GM18502 (cell line): ENCODE measurements at regions not wholly inside any gene's neighbourhood (a gene's known extent, or its start where the extent isn't known, plus 50 kb on each side); places are given as distances from the start of the nearest gene placed in this dataset.

Experiments used
- ATAC-seq: cut with Tn5 transposase; IDR thresholded peaks from one replicate; pipeline ENCODE4 v1.9.1; 2021; ENCODE audit warnings: mild to moderate bottlenecking; ENCODE audit not compliant: unreplicated experiment, poor library complexity

DNA sequence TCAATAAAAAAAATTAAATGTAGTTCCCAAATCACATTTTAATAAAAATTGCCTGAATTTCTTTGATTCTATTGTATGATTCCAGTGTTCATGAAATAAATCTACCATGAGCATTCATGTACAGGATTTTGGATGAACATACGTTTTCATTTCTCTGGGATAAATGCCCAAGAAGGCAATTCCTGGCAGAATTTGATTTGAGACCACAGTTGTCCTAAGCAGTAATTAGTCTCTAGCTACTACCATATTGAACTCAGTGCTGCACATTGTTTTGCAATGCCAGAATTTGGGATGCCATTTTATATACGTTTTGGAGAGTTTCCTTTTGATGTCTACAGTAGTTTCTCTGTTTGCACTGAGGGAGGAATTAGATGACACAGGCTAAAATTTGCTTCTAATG, 265.3 kb upstream of the HS3ST5 start:
- ATAC-seq, result no peak

DNA sequence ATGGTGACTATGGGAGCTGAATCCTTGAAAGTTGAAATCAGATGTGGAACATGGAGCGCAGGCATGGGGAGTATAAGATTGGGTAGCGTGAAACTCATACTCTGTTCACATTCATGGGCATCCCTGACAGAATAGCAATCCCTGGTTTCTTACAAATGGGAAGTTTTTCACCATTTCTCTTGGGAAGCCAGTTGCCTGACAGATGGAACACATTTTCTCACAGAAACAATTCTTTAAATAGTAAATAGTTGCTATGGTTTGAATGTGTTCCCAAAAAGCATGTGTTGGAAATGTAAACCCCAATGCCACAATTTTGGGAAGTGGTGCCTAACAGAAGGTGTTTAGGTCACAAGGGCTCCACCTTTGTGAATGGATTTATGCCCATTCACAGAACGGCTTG, 262.8 kb upstream of the HS3ST5 start:
- ATAC-seq, result no peak

DNA sequence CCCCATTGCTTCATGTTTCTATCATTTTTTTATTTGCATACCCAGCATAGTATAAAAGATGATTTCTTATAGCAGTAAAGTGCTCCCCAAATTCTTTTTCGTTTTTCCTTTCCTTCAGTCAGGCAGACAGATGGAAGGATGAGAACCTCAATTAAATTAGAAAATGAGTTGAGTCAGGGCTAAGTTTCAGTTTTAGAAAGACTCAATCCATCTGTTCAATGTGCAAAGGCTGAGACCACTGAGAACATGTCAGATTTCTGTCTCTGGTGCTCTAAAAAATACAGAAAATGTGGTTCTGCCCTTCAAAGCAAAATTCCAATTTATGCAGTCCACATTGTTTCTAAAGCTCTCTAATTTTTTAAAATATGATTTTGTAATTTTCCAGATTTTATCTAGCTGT, 257.6 kb upstream of the HS3ST5 start:
- no peak for ATAC-seq

DNA sequence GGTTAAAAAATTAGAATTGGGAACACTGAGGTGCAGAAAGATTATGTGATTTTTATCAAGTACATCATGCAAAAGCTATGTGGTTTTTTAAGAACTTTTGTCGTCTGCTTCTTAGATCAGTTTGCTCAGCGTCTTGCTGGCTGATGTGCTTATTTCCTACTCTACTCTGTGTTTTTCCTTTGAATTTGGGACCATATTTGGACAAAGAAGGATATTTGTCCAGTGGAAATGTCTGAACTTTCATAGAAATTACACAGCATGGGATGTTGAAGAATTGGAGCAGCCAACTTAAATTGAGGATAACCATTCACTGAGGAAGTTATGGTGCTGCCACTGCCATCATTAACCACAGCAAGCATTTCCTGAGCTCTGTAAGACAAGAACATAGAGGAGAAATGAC, 252.8 kb upstream of the HS3ST5 start:
- ATAC-seq, result no peak

DNA sequence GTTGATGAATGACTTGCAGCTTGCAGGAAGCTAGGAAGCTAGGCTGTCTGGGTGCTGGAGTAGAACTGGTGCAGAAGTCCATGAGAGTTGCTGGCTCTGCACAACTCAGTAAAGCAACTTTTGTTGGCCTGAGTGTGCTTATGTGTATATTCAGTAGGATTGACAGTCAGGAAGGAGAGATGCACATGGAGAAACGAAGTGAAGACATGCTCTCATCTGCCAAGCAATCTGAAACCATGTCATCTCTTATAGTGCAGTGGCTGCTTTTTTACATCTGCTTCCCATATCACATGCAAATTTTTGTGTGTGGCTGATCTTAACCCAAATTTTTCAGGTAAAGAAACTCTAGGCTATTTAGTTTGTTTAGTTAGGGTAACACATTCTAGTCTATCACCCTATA, 252.4 kb upstream of the HS3ST5 start:
- ATAC-seq, result no peak

DNA sequence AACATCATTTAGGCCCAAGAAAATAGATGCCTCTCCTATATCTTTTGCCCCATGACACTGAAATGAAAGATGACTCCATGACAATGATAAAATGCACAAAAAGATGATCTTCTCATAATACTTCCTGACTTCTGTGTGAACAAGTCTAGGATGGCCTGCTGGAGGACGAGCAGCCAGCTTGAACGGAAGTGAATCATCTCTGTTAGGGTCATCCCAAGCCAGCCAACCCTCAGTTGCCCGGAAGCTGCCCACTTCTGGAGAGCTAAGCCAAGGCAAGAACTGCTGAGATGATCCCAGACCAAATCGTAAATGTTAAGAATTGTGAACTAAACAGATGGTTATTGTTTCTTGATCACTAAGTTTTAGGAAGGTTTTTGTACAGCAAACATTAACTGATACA, 249.7 kb upstream of the HS3ST5 start:
- no peak for ATAC-seq

DNA sequence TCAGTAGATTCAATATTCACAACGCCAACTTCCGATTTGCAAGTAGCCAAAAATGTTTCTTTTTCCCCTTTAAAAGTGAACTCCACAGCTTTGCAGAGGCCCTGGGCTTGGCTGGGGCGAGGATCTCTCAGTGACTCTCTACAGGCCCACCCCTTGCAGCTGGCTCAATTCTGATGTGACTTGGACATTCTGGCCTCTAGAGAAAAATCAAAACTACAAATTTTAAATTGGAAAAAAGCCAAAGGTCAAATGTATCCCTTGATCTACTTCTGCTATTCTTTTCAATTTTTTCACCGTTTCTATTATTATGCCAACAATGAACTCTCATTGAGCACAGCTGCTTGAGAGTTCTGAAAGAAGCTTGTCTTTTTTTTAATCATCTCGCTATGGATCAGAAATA, 245.9 kb upstream of the HS3ST5 start:
- ATAC-seq, result no peak

DNA sequence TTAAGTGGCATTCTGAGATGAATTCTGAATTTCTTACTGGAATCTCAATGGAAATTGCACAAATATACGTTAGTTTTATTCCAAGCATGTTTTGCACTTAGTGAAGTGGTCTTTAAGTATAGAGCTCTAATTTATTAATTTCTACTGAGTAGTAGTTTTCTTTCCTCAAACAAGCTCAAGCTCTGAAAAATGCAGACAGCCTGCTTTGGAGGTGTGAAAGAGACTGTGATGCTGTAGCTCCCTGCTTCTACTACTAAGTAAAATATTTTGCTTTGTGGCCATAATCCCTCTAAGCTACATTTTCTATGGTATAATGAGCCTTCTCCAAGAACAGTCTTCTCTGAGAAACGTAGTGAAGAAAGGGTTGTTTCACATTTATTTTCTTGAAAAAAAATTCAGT, 243.5 kb upstream of the HS3ST5 start:
- ATAC-seq, result no peak

DNA sequence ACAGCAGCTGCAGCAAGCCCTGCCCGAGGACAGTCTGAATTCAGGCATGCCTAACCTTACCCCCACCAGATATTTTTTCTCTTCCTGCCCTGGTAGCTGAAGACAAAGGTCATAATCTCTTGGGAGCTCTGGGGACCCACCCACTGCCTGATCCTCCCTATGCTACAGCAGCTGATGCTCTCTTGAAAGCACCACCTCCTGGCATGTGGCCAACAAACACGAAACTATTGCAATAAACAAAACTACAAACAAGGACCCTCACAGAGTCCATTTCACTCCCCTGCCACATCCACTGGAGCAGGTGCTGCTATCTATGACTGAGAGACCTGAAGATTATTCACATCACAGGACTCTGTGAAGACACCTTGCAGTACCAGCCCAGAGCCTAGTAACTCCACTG, 238.5 kb upstream of the HS3ST5 start:
- no peak for ATAC-seq

DNA sequence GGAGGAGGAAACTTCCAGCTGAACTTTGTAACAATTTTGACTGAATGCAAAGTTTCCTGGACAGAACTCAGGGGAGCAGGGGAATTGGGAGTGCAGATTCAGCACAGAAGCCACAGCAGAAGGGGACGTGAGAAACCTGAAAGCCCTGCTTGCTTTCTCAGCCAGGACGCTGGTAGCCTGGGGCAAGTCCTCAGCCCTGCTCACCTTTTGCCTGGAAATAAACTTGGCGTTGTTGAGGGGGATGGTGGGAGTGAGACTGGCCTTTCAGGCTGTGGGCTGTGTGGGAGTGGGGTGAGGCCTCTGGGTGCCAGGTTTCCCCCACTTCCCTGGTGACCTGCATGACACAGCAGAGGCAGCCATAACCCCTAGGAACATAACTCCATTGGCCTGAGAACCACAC, 238.1 kb upstream of the HS3ST5 start:
- no peak for ATAC-seq

DNA sequence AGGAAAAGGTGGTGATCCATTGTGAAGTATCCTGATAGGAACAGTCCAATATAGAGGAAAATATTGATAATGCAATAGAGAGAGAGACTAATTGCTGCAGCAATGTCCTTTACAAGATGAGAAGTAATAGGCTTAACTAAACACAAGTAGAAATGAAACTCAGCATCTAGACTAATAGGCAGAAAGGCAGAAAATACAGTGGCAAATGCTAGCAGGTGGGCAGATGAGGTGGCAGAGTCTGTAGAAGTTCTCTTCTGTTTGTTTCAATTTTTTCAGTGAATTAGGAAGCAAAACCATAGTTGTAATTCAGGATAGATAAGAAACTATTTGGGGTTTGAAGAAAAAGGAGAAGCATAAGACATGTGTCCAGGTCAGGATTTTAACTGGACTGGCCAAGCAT, 236.7 kb upstream of the HS3ST5 start:
- ATAC-seq, result no peak

DNA sequence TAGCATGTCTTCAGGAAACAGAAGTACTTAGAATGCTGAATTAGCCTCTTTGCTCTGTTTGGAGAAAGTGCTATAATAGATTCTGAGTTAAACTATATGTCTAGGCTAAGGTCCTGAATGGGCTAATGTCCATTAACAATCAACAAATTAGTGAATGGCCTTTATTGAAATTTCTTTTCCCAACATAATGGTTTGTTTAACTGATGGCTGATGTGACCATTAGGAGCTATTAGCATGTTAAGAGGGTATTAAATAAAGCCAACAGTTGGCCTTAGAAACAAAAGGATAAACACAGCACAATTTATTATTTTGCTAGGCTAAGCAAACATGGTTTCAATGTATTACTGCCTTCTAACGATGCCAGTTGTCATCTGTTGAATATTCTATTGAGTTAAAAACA, 234.3 kb upstream of the HS3ST5 start:
- ATAC-seq, result no peak

DNA sequence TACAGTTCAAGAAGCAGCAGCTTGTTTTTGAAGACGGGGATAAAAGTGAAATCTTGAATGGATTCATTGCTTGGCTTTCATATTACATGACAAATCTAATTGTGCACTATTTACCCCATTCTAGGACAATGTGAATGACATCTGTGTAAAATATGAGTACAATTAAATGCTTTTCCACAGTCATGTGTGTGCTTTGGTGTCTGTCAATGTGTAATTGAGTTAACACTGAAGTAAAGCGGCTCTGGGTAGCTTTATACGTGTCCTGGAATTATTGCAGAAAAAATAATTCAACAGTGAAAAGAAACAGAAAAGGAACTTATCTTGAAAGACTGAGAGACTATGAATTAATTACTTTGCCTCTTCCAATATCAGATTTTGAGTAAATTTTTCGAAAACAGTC, 233.5 kb upstream of the HS3ST5 start:
- no peak for ATAC-seq

DNA sequence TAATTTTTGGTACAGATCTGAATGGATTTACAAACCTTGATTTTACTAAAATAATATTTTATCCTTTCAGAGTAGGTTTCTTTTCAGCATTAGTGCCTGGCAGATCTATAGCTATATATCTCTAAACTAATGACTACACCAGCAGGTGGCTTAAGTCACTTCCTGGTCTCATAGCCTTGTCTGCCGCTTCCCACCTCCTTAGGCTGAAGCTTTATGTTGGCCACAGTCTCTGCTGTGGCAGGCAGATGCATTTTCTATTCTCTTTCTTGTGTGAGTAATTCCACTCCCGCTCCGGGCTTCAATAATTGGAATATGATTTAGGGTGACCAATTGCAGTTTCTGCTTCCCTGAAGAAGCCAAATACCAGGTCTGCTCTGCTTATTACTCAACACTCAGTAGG, 226.8 kb upstream of the HS3ST5 start:
- ATAC-seq, result no peak

DNA sequence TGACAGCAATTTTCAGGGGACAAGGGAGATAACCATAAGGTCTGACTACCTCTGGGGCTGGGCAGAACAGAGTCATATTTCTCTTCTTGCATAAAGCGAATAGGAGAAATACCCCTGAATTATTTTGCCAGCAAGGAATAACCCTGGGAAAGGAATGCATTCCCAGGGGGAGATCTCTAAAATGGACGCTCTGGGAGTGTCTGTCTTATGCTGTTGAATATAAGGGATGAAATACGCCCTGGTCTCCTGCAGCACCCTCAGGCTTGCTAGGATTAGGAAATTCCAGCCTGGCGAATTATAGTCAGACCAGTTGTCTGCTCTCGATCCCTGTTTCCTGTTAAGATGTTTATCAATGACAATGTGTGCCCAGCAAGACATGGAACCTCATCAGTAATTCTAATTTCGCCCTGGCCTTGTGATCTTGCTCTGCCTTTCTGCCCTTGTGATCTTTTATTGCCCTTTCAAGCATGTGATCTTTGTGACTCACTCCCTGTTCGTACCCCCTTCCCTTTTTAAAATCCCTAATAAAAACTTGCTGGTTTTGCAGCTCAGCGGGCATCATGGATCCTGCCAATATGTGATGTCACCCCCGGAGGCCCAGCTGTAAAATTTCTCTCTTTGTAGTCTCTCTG, 221.6 kb upstream of the HS3ST5 start:
- no peak for ATAC-seq

DNA sequence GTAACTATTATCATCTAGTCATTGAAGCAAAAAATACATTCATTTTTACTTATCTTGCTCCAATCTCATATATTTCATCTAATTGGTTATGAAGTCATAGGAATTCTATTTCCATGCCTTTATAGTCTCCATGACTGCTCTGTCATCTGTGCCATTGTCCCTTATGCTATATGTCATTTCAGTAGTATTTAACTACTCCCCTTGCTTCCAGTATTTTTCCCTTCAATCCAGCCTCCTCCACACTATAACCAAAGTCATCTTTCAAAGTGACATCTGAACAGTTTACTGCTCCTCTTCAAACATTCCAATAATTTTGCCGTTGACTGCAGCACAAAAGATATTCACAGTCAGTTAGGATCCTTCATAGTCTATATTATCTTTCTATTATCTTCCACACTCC, 216.6 kb upstream of the HS3ST5 start:
- ATAC-seq, result no peak

DNA sequence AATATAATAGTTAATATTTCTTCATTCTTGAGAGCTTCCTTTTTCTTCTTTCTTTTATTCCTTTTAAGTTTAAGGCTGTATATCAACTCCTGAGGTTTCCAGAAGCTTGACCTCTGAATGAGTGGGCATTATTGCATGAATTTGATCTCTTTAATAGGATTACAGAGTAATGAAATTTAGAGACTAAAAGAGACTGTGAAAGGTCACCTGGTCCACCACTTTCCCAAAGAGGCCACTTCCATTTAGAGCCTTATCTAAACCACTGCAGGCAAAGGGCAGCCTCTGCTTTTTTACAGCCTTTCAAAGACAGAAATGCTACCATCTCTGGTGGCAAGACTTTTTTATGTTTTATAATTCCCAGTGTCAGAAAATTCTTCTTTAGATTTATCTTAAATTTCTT, 215.3 kb upstream of the HS3ST5 start:
- no peak for ATAC-seq

DNA sequence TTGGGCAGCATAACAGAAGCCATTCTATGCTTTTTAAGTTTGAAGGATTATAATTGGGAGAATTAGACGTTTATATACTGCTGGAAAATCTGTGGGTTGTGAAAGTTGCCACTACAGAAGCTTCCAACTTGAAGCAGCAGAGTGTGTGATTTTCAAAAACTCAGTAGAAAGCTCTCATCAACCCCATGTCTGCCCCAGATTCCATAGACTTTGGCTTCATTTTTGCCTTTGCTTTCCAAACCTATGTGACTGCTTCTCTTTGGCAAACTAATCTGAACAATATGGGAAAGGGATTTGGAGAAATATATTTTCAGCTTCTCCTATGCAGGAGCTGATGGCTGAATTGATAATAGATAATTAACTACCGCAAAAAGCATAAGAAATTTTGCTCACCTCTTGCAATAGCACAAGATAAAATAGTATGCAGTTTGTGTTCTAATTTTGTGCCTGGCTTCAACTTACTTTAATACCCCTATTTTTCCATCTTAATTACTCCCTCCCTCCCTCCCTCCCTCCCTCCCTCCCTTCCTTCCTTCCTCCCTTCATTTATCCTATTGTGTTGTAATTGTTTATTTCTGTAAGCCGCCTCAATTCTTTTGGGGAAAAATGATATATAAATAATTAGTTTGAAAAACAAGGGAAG, 214.1 kb upstream of the HS3ST5 start:
- no peak for ATAC-seq

DNA sequence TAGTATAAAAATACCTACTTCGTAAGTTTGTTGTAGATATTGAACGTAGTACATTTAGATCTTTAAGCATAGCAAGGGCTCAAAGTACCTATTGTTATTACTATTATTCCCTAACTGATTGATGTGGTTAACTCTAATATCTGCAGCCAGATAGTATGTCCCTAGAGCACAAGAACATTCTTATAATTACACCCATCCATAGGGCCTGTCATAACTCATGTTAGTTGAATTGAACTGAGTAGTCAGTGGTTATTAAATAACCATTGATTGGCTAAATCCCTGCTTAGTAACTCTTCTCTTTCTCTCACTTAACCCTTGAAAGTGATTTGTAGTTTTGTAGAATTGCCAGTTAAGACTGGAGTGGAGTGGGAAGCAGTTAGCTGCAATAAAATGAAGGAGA, 207.5 kb upstream of the HS3ST5 start:
- no peak for ATAC-seq

DNA sequence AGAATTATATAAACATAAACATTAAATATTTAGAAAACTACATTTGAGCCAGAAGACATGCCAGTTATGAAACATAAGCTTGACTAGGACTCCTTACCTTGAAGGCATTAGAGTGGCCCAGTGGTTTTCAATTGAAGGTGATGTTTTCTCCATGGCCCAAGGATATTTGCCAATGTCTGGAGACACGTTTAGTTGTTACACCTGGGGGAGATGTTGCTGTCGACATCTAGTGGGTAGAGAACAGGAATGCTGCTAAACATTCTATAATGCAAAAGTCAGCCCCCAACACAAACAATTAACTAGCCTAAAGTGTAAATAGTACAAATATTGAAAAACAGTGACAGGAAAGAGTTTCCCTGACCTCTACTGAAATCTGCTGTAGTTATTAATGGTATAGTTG, 200.9 kb upstream of the HS3ST5 start:
- no peak for ATAC-seq

DNA sequence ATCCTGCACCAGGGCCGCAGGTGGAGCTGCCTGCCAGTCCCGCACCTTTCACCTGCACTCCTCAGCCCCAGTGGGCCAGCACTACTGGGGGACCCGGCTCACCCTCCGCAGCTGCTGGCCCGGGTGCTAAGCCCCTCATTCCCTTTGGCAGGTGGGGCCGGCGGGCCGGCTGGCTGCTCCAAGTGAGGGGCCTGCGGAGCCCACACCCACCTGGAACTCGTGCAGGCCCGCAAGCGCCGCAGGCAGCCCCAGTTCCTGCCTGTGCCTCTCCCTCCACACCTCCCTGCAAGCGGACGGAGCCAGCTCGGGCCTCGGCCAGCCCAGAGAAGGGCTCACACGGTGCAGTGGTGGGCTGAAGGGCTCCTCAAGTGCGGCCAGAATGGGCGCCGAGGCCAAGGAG, 199.0 kb upstream of the HS3ST5 start:
- no peak for ATAC-seq

DNA sequence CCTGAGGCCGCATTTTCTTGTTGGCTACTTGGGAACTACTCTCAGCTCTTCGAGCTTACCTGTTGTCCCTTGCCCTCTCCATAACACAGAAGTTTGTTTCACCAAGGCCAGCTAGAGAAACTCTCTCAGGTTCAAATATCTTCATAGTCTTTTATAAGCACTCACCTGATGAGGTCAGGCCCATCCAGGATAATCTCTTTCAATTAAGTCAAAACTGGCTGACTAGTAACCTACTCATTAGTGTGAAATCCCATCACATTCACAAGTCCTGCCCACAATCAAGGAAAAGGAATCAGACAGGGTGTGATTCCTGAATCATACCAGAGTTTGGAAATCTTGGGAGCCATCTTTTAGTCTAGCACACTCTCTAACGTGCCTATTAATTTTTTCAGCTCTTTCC, 195.2 kb upstream of the HS3ST5 start:
- no peak for ATAC-seq

DNA sequence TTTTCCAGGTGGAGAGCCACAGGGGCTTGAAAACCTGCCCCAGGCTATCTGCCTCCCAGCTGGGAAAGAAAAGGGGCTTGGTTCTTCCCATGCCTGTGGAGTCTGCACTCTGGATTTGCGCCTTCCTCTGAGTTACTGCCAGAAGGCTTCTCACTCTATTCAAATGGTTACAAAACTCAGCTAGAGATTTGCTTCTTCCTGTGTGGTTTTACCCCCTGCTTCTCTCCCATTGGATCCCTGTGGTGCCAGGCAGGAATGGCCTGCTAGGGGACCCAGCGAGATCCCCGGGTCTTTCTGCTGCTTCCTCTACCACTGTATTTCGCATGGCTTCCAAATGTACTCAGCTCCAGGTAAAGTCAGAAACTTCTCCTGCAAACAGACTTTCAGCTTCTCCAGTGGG, 192.0 kb upstream of the HS3ST5 start:
- ATAC-seq, result no peak
